DMS114 treated with DMSO at 0.1 percent for 48 hours (cell line): ENCODE measurements at regions not wholly inside any gene's neighbourhood (a gene's known extent, or its start where the extent isn't known, plus 50 kb on each side); places are given as distances from the start of the nearest gene placed in this dataset.

Experiments used
- DNase-seq: peaks from one replicate; lab custom pipeline; 2025; ENCODE audit not compliant: unreplicated experiment; lab: John Stamatoyannopoulos, UW

DNA sequence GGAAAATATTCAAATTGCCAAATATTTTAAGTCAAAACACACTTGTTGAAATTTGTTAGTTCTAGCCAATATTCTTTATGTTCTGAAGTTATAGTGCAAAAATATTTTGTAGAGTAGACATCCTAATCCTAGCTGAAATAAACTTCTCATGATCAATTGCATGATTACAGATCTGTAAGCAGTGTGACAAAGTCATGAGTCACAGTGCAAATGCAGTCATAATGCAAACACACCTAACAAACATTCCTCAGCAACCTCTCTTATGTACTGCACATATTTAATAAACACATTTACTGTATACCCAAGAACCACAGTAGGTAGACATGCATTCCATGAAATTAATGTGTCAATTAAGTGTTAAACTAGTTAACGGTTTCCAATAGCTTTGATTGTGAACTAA, 1857.4 kb downstream of the NCAM2 start:
- no peak for DNase-seq

DNA sequence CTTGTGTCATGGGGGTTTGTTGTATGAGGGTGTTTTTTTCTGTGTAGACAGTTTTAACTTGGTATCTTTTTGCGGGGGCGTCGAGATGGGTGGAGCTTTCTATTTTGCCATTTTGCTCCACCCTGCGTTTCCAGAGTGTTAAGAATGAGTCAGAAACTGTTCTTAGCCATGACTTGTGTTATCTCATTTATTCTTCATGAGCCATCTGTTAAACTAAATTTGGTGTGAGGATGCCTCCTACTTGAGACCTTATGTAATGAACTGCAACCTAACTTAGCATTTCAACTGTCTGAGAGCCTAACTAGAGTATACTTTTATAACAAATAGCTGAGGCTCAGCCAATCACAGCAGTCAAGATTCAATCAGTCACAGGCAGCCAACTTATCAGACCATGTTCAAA, 1873.5 kb downstream of the NCAM2 start:
- DNase-seq, result no peak

DNA sequence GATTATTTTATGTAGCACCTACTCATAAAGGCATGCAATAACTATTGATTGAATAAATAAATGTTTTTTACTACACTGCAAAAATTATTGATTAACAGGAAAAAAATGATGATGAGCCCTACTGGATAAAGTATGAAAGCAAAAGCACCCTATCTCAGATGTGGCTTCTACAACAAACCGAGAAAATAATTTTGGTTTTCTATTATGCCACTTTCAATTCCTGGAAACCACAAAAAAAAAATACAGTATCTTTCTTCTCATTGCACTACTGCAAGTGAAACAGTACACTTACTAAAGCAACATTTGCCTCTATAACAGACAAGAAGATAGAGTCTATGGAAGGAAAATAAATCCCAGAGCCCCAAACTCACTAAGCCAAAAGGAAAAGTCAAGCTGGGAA, 1882.4 kb downstream of the NCAM2 start:
- DNase-seq, result no peak

DNA sequence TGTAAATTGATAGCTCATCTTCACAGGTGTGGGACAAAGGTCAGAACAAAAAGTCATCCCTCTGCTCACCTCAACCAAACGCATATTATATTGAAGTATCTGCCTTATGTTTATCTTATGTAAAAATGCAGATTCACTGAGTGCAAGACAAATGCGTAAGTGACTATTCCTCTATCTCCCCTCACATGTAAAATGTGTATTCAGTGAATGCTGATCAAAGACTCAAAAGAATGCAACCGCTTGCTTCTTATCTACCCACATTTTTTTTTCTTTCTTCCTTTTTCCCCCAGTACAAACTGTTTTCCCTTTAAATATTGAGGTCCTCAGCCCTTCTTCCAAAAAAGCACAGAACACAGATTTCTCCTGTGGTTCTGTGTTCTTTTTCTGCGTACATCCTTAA, 1882.9 kb downstream of the NCAM2 start:
- no peak for DNase-seq

GRCh38 chr21:22885079-22885478, 1886.9 kb downstream of the NCAM2 start:
- DNase-seq, result no peak

GRCh38 chr21:22885614-22886013, 1887.4 kb downstream of the NCAM2 start:
- no peak for DNase-seq

DNA sequence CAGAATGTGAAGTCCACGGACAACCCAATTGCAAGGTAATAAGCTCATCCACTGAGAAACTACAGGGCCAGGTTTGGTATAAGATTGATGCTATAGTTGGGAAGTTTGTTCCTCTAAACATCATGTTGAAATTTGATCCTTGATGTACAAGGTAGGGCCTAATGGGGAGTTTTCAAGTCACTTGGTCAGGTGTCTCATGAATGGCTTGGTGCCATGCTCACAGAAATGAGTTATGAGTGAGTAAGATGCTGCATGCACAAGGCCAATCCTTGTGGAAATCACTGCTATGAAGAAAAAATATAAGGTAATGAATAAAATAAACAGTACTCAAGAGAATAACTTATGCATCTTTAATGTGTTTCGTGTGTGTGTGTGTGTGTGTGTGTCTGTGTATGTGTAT, 1891.2 kb downstream of the NCAM2 start:
- no peak for DNase-seq

- no peak for DNase-seq
Observed at GRCh38 chr21:22890656-22891055, 1892.4 kb downstream of the NCAM2 start.

DNA sequence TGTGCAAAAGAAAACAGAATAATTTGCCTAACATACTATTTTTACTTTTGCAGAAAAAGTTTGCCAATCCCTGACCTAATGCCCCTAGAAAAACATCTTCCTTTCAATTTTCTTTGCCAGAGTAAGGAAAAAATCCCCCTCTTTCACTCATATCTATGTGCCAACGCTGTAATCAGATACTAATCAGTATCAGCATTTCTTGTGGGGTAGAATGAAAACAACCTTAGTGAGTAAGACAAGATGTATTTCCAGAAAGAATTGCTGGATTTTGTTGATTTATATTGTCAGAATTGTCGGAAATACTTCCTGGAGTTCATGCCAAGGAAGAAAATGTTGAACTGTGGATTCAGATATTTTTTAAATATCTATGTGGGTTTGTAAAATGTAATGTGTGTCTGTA, 1893.8 kb downstream of the NCAM2 start:
- no peak for DNase-seq

- DNase-seq, result no peak
Observed at GRCh38 chr21:22892740-22893139, 1894.5 kb downstream of the NCAM2 start.

GRCh38 chr21:22898051-22898665, 1899.9 kb downstream of the NCAM2 start:
- no peak for DNase-seq

DNA sequence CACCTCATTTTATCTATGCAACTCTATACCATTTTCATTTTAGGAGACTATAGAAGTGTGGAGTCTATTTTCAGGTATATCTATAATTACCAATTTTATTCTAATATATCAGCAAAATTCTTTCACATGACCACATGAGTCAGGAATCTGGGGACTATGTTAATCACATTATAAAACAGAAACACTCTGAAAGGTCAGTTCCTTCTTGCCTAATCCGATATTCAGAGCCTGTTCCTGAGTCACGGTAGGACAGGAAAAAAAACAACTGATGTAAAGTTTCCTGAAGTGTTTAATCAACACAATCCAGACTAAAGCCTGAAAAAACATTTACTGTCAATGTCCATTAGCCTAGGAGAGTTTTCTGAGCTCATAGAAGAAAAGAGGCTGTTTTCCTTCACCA, 1902.3 kb downstream of the NCAM2 start:
- DNase-seq, result no peak

GRCh38 chr21:22903851-22904250, 1905.6 kb downstream of the NCAM2 start:
- DNase-seq, result no peak

- DNase-seq, result no peak
Observed at GRCh38 chr21:22904385-22904784, 1906.2 kb downstream of the NCAM2 start.

DNA sequence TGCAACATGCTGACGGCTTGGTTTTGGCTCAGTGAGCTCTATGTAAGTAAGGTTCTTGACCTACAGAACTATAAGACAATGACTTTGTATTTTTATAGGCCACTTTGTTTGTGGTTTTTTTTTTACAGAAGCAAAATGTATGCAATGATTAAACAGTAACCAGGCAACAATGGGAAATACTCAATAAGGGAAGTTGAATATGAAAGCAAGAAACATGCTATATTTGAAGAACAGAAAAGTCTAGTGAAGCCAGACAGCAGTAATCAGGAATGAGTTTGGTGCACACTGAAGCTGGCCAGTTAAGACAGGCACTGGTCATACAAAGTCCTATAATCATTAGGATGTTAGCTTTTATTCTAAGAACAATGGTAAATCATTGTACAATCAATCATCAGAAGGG, 1926.8 kb downstream of the NCAM2 start:
- no peak for DNase-seq

DNA sequence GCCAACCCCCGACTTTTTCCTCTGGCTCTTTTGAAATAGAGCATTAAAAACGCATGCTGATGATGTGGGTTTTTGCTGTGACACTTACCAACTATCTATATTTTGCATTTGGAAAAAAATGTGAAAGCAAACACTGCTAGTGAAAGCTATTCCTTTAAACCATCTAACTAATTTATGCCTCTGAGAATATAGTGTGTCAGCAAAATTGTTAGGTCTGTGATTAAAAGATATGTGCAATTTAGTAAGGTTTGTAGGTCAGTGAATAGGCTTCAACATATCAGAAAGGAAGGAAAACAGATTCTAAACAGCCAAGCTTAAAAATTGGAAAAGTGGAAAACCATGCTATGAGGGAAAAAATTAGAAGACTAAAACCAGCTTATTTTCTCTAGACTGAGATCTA, 1929.3 kb downstream of the NCAM2 start:
- DNase-seq, result no peak

- no peak for DNase-seq
Observed at GRCh38 chr21:22941779-22942490, 1943.7 kb downstream of the NCAM2 start.

GRCh38 chr21:22955559-22955958, 1957.3 kb downstream of the NCAM2 start:
- DNase-seq, result no peak

DNA sequence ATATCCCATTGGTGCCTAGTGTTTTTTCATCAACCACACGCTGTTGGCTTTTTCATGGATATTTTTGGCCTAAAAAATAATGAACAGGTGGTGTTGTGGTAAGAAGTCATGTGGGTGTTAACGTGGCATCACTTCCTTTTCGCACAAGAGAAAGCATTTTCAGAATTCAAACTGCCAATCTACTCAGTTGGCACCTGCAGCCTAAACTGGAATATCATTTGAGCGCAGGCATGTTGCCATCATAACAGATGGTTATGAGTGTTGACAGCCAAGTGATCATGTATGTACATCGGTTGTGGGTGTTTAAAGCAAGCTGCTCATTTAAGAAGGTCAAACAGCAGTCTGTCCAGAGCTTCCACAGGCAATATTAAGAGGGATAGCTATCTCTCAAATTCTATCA, 1963.0 kb downstream of the NCAM2 start:
- no peak for DNase-seq

DNA sequence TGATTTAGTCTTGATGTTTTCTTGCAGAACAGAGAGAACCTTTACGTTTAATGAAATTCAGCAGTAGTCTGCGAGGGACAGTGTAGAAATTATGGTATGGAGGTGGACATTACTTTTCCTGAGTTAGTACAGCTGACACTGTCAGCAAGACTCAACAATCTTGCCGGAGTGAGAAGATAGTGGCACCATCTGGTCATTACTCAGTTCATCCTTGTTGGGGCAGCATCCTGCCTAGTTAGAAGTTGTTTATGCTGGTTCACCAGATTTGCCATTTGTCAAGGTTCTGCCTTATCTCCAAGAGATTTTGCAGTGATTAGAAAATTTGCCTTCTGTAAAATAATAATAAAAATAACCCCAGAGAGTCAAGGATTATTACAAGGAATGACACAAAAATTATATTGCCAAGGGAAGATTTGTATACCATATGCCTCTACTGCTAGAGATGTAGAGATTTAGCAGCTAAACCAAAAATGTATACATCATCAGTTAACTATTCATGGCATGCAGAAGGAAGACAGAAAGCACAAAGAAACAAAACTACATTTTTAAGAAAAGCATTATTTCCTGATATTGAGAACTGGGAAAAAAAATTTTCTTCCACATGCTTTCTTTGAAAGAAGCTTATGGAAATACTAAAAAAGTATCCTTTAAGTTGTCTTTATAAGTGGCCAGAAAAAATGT, 1967.4 kb downstream of the NCAM2 start:
- DNase-seq, result no peak

DNA sequence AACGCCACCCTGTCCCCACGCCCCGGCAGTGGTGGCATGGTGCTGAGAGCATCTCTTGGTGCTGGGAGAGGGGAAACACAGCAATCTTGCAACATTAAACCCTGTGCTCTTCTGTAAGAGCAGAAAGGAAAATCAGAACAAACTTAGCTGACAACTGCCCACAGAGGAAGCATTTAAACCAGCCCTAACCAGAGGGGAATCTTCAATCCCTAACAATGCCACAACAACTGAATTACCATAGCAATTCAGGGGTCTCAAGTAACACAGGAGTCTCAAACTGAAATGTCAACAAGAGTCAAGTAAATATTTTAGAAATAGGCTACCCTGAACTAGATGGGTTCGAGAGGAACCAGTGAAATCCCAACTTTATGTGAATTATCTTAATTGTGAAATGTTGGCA, 1983.6 kb downstream of the NCAM2 start:
- DNase-seq, result no peak

DNA sequence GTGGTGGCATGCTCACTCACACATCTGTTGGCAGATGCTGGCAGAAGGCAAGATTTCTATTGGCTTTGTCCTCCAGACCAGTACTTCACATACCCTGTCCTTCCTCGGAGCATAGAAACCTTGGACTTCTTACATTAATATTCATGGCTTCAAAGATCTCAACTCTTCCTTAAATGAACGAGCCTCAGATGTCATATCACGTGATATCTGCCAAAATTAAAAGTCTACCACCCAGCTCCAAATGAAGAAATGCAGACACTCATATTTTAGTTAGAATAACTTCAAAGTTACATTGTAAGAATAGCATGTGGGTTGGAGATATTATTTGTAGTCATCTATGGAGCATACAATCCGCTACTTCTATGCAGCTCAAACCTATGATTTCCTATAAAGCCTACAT, 1994.9 kb downstream of the NCAM2 start:
- DNase-seq, result no peak
